Left forelimb (tissue), 1 donor: ENCODE measurements at regions not wholly inside any gene's neighbourhood (a gene's known extent, or its start where the extent isn't known, plus 50 kb on each side); places are given as distances from the start of the nearest gene placed in this dataset.
"Not testable (repeated sequence)": the region's sequence is repeated elsewhere in the genome, so short reads cannot be mapped to it uniquely, and the experiment has no call there.

ENCODE experiments used
- DNase-seq: peaks from one replicate; pipeline ENCODE4 v3.0.0-alpha.2; 2018; ENCODE audit warnings: low spot score

DNA sequence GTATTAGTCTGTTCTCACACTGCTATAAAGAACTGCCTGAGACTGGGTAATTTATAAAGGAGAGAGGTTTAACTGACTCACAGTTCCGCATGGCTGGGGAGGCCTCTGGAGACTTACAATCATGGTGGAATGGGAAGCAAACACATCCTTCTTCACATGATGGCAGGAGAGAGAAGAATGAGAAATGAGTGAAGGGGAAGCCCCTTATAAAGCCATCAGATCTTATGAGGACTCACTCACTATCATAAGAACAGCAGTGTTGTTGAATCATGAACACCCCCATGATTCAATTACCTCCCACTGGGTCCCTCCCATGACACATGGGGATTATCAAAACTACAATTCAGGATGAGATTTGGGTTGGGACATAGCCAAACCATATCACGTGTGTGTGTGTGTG is 1764.4 kb upstream of the SEL1L start:
- DNase-seq: not testable (repeated sequence)

- no peak for DNase-seq
Measured at GRCh38 chr14:83300476-83301064, 1766.9 kb upstream of the SEL1L start.

DNA sequence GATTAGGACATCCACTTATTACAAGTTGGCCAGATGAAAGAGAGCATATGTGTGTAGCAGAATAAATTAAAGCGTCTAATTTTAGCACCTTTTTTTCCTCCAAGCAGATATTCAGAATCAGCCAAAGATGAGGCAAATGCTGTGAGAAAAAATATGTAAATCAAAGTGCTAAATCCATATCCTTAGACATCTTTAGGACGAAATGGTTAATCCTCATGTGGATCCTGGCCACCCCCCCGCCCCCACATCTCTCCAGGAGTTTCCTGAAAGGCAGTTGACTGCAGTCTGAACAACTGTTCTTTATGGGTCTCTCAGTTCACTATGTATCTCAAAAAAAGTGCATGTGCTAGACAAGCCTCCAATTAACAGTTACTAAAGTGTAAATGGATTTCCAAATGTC is 1768.1 kb upstream of the SEL1L start:
- no peak for DNase-seq

DNA sequence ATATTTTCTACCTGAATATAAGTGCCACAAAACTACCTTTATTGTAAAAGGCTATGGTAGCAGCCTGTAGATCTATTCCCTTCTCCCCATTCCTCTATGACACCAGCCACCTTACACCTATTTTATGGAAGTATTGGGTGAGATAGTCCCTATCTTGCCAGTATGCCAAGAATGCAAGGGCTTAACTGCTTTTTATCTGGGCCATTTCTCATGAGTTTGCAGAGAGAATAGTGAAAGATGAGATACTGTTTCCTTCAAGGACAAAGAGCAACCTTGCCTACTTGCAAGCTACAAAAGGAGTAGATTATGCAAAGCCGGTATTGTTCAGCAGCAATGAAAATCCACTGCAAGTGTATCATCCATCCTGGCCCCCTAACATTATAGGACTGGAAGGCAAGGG is 1775.6 kb upstream of the SEL1L start:
- DNase-seq: no peak

DNA sequence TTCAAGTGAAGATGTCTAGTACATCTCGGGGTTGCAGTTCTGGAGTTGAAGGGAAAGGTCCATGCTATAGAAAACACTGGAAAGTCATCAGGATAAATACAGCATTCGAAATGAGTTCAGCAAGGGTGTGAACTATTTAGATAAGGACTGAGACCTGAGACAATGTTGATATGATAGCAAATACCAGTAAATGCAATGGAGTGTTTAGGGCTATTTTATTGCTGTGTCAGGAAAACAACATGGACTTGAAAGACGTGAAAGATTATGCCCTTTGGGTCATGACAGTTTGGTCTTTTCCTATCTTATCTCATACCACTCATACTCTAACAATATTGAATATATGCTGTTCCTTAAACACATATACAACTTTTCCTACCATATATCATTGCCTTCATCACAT is 1776.2 kb upstream of the SEL1L start:
- DNase-seq: no peak

- no peak for DNase-seq
Measured at GRCh38 chr14:83312511-83312910, 1778.9 kb upstream of the SEL1L start.

GRCh38 chr14:83314764-83315163 is 1781.1 kb upstream of the SEL1L start:
- DNase-seq: no peak

DNA sequence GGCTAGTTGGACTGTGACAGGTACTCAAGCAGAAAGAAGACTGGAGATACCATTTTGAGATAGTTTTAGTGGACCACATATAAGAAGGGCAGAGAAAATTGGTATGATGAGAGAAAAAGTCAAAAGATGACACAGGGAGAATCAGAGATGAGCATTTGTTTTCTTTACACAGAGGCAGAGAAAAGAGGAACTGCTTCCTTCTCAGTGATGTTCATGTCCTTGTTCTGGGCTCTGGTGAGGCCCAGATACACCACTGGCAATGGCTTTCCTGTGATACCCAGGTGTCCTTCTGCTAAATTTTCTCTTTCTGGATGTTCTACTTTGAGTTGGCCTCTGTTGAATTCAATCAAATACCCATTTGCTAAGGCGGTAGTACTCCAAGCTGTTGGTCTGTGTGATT is 1782.7 kb upstream of the SEL1L start:
- no peak for DNase-seq

DNA sequence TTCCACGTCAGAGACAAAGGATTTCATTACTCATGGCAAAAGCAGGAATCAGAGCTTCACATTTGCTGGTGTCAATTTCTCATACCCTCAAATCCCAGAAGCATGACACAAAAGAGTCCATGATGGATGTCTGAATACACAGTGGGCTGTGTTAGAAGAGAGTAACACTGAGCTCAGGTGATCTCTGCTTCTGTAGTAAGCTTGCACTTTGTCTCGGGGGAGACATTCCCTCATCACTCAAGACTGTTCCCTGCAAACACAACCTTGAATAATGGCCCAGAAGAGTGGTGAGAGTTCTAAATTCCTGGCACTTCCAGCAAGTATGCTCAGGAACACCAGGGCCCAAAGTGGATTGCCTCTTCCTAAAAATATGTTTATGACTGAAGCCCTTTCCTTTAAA is 1787.2 kb upstream of the SEL1L start:
- no peak for DNase-seq

- no peak for DNase-seq
Measured at GRCh38 chr14:83331513-83331912, 1797.9 kb upstream of the SEL1L start.

- DNase-seq: no peak
Measured at GRCh38 chr14:83342590-83342989, 1808.9 kb upstream of the SEL1L start.

DNA sequence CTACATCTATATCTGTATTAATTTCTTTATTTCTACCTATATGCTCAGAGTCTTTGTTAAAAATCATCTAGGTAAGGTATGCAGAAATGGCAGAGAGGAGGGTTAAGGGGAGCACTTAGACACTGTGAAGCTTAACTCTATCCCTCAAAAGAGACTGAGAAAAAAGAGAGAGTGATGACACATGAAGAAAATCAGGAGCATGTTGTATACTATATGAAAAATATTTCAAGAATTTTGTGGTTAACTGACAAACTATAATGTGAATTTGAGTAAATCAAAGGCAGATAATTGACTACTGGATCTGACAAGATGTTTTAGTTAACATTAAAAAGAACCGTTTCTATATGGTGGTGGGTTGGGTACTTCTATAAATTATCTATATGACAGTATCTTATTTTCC is 1814.2 kb upstream of the SEL1L start:
- no peak for DNase-seq

GRCh38 chr14:83355609-83356008 is 1822.0 kb upstream of the SEL1L start:
- no peak for DNase-seq

DNA sequence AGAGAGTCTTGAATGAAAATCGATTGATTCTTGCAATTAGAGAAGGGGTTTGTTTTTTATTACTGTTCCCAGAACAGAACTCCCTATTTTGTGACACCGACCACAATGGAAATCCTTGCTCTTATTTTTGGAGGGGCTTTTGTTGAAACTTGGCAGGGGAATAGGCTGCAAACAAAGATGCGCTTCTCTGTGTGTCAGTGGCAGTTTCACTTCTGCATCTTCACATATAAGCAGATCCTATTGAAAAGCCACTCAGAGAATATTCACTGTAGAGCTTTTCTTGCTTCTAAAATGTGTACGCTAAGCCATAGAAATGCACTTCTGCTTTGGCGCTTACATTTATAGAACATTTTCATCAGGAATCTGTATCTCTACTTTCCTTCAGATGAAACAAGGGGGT is 1822.4 kb upstream of the SEL1L start:
- no peak for DNase-seq

DNA sequence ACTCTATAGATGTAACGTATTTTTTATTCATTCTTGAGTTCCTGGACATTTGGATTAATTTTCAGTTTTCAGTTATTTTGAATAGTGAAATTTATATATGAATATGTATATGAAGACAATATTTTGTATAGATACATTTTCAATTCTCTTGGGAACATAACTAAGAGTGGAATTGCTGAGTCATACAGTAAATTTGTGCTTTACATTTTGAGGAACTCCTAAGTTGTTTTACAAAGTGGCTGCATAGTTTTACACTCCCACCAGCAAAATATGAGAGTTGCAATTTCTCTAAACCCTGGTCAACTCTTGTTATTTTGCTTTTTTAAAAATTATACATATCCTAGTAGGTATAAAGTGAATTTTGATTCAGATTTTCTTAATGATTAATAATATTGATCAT is 1838.6 kb upstream of the SEL1L start:
- no peak for DNase-seq

DNA sequence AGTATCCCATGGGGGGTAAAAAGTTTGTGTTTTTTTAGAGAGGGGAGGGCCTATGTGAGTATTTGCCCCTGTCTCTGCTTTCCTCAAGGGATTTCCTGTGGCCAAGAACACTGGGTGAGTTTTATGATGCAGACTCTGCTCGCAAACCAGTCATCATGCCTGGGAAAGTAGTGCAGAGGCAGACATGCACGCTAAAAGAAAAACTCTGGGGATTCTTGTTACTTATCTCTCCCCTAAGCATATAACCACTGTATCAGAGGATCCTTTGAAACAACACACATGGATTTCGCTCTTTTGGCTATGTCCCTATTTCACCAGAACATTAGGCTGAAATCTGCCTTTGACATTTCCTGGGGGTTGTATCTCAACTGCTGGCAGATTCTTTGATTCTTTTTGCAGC is 1845.8 kb upstream of the SEL1L start:
- no peak for DNase-seq

GRCh38 chr14:83384253-83384652 is 1850.6 kb upstream of the SEL1L start:
- no peak for DNase-seq

DNA sequence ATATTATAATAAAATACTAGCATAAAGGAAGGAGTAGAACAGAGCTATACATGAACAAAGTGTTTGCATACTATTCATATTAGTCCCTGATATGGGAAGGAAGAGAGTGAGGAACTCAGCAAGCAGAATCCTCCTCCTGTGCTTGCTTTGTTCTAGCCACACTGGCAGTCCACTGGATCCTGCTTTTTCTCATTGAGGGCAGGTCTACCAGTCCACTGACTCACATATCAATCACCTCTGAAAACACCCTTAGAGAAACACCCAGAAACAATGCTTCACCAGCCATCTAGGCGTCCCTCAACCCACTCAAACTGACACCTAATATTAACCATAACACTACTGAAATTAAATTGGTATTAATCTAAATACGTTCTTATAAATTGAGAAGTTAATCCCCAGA is 1861.7 kb upstream of the SEL1L start:
- DNase-seq: no peak

GRCh38 chr14:83416476-83416875 is 1882.8 kb upstream of the SEL1L start:
- no peak for DNase-seq

- no peak for DNase-seq
Measured at GRCh38 chr14:83419420-83419819, 1885.8 kb upstream of the SEL1L start.

GRCh38 chr14:83421711-83422110 is 1888.1 kb upstream of the SEL1L start:
- no peak for DNase-seq

DNA sequence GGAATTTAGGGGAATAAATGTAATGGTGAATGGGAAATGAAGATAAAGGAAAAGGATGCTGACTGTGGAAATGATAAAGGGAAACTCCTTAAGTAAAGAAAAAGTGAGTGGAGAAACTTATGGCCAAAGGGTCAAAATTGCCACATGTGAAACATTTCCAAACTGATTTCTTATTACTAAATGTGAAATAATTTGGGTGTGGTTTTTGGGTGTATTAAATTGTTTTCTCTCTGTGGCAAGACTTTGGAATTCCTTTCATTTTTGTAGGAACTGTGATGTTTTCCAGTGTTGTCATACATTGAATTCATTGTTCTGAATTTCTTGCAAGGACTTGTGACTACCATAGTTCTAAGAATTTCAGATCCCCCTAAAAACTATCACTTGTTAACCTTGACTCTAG is 1891.5 kb upstream of the SEL1L start:
- DNase-seq: no peak

DNA sequence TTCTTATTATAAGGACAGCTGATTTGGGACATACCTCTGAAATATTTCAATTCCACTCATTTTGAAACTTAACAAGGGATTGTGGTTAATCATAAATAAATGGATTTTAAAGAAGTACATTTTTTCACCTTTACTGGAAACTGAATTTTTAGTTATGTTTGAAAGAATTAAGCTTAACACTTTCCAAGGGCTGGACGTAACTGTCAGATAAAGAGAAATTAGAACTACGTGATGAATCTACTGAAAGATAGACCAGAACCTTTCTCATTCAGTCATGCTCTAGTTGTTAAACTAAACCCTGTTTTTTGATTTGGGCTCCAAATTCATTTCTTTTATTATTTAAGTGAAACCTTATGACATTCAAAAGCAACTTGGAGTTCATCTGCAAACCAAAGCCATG is 1892.1 kb upstream of the SEL1L start:
- no peak for DNase-seq

- DNase-seq: no peak
Measured at GRCh38 chr14:83433618-83434017, 1900.0 kb upstream of the SEL1L start.

GRCh38 chr14:83441801-83442200 is 1908.1 kb upstream of the SEL1L start:
- no peak for DNase-seq
